ENCODE measurements at regions not wholly inside any gene's neighbourhood (a gene's known extent, or its start where the extent isn't known, plus 50 kb on each side); places are given as distances from the start of the nearest gene placed in this dataset.

- Histone ChIP-seq H3K9me3 (peaks cover 11% of the 10 kb centered on the region; the same call in 2 of the 3 replicates), H3K4me2 (no peak overlapping the region), H3K27ac (no peak overlapping the region), H3K4me1 (no peaks in the 10 kb centered on the region), H3K4me3 (no peak overlapping the region)
- CTCF ChIA-PET: no interaction called here
- 60% methylated on average over 6 of the region's 6 CpGs for WGBS (ENCODE audit: missing lambda C conversion rate)
- FAIRE-seq (no peak), DNase-seq (ENCODE audit: low read depth in 1 of 2, low spot score in 1 of 2) (no peak), ATAC-seq (no peak)
- POLR2A ChIA-PET: no interaction called here
- TF ChIP-seq FOXS1 (CRISPR knock-in tag; IDR thresholded peaks at IDR 0.05): no peak
- no peak for TF ChIP-seq ZSCAN20 (CRISPR knock-in tag; IDR thresholded peaks at IDR 0.05)
- TF ChIP-seq RARB (CRISPR knock-in tag; IDR thresholded peaks at IDR 0.05): no peak
- no peak for TF ChIP-seq ESRRA (IDR thresholded peaks at IDR 0.05; ENCODE audit: borderline replicate concordance, low read length)
- TF ChIP-seq, protein P1, sequence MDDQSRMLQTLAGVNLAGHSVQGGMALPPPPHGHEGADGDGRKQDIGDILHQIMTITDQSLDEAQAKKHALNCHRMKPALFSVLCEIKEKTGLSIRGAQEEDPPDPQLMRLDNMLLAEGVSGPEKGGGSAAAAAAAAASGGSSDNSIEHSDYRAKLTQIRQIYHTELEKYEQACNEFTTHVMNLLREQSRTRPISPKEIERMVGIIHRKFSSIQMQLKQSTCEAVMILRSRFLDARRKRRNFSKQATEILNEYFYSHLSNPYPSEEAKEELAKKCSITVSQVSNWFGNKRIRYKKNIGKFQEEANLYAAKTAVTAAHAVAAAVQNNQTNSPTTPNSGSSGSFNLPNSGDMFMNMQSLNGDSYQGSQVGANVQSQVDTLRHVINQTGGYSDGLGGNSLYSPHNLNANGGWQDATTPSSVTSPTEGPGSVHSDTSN (IDR thresholded peaks at IDR 0.05): no peak
- no peak for TF ChIP-seq ELK1 (IDR thresholded peaks at IDR 0.05; ENCODE audit: low read depth, low read length)
- TF ChIP-seq MAZ (IDR thresholded peaks at IDR 0.05; ENCODE audit: borderline replicate concordance, low read depth, low read length): no peak
- no peak for TF ChIP-seq PHF8 (IDR thresholded peaks at IDR 0.05; ENCODE audit: borderline replicate concordance, low read depth)
- no peak for TF ChIP-seq MYC (IDR thresholded peaks at IDR 0.05; ENCODE audit: borderline replicate concordance, low read length)
- TF ChIP-seq TP53 (CRISPR knock-in tag; IDR thresholded peaks at IDR 0.05): no peak
- TF ChIP-seq CEBPB (IDR thresholded peaks at IDR 0.05): no peak
- TF ChIP-seq KDM5A (IDR thresholded peaks at IDR 0.05): no peak
- TF ChIP-seq POLR2AphosphoS2 (conservative IDR thresholded peaks at IDR 0.05; ENCODE audit: low read length): no peak
- TF ChIP-seq, protein P2, sequence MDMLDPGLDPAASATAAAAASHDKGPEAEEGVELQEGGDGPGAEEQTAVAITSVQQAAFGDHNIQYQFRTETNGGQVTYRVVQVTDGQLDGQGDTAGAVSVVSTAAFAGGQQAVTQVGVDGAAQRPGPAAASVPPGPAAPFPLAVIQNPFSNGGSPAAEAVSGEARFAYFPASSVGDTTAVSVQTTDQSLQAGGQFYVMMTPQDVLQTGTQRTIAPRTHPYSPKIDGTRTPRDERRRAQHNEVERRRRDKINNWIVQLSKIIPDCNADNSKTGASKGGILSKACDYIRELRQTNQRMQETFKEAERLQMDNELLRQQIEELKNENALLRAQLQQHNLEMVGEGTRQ (IDR thresholded peaks at IDR 0.05): no peak
- TF ChIP-seq ZC3H11A (IDR thresholded peaks at IDR 0.05): no peak
Observed at GRCh38 chr12:76137606-76138005, 53.1 kb upstream of the NAP1L1 start.

GRCh38 chr12:76135456-76135855 lies 51.0 kb upstream of the NAP1L1 start:
- Histone ChIP-seq H3K4me1 (no peaks in the 10 kb centered on the region), H3K4me3 (no peak overlapping the region), H3K27ac (no peak overlapping the region), H3K9me3 (peaks cover 11% of the 10 kb centered on the region; the same call in 2 of the 3 replicates), H3K4me2 (no peak overlapping the region)
- no peak for FAIRE-seq
- ChIA-PET CTCF (interaction anchor here (1.0 kb wide), 1 partner anchor 20 kb away, joined by 3 read pairs; no protein-coding TSS in a partner anchor), POLR2A (no interaction called here)
- TF ChIP-seq FOXS1 (CRISPR knock-in tag; IDR thresholded peaks at IDR 0.05) (no peak), JUNB (IDR thresholded peaks at IDR 0.05) (no peak), HOXB5 (CRISPR knock-in tag; IDR thresholded peaks at IDR 0.05) (no peak), BHLHE40 (IDR thresholded peaks at IDR 0.05; ENCODE audit: low read depth, low read length) (no peak), NFE2L2 (conservative IDR thresholded peaks at IDR 0.05; ENCODE audit: low read length) (no peak), RNF2 (IDR thresholded peaks at IDR 0.05; ENCODE audit: borderline replicate concordance, low read depth) (no peak), CBX8 (IDR thresholded peaks at IDR 0.05) (no peak), RCOR1 (IDR thresholded peaks at IDR 0.05; ENCODE audit: low read depth, low read length) (no peak), NR3C1 (IDR thresholded peaks at IDR 0.05) (no peak), RARB (CRISPR knock-in tag; IDR thresholded peaks at IDR 0.05) (no peak), GATA3 (IDR thresholded peaks at IDR 0.05; ENCODE audit: borderline replicate concordance) (no peak), CHD2 (IDR thresholded peaks at IDR 0.05; ENCODE audit: low read length, partially characterized antibody) (no peak), CHD4 (IDR thresholded peaks at IDR 0.05; ENCODE audit: borderline replicate concordance) (no peak)
- TF ChIP-seq, protein P3, sequence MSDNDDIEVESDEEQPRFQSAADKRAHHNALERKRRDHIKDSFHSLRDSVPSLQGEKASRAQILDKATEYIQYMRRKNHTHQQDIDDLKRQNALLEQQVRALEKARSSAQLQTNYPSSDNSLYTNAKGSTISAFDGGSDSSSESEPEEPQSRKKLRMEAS (IDR thresholded peaks at IDR 0.05): no peak
- no peak for ATAC-seq
- DNase-seq (ENCODE audit: low read depth in 1 of 2, low spot score in 1 of 2): no peak

Small RNA genes lying in the stretch of these regions (small RNA-seq; reads per million reads assigned to genes)
- 0 reads per million in 6 experiments for gene RNU6-1271P
